ENCODE measurements at regions not wholly inside any gene's neighbourhood (a gene's known extent, or its start where the extent isn't known, plus 50 kb on each side); places are given as distances from the start of the nearest gene placed in this dataset.
"Not testable (repeated sequence)": the region's sequence is repeated elsewhere in the genome, so short reads cannot be mapped to it uniquely, and the experiment has no call there.

DNA sequence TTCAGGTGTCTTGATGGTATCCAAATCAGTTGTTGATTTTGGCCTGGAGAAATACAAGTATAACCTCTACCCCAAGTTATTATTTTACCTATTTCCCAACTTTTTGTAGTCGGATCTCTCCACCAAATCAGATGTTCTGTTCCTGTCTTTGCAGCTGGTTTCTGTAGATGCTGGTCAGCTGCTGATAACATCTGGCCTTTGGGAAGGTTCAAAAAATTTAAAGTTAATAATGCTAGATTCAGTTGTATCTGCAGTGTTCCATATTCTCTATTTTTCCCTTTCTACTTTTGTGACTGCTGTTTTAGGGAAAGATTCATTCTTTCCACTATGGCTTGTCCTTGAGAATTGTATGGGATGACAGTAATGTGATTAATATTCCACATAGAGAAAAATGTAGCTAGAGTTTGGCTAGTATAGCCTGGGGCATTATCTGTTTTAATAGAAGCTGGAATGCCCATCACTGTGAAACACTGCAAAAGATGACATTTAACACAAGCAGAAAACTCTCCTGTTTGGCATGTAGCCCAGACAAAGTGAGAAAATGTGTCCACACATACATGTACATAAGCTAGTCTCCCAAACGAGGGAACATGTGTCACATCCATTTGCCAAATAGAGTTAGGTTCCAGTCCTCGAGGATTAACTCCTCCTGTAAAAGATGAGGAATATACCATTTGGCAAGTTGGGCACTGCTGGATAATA, 99.2 kb downstream of the ZNF100 start:
- H3K4me3 ChIP-seq; H3K27ac ChIP-seq; DNase-seq (ENCODE audit: low spot score): not testable (repeated sequence)

DNA sequence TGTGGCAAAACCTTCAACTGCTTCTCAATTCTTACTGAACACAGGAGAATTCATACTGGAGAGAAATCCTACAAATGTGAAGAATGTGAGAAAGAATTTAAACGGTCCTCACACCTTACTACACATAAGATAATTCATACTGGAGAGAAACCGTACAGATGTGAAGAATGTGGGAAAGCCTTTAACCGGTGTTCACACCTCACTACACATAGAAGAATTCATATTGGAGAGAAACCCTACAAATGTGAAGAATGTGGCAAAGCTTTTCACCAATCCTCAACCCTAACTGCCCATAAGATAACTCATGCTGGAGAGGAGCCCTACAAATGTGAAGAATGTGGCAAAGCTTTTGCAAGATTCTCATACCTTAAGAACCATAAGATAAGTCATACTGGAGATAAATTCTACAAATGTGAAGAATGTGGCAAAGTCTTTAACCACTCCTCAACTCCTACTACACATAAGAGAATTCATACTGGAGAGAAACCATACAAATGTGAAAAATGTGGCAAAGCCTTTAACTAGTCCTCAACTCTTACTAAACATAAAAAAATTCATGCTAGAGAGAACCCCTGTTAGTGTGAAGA, 111.7 kb downstream of the ZNF100 start:
- no peak overlapping the region for H3K4me3 ChIP-seq
- H3K27ac ChIP-seq: no peak overlapping the region
- no peak for DNase-seq (ENCODE audit: low spot score)
- TF ChIP-seq CTCF (IDR thresholded peaks at IDR 0.05): no peak

GRCh38 chr19:21651478-21651877, 115.9 kb downstream of the ZNF100 start:
- DNase-seq (ENCODE audit: low spot score); H3K27ac ChIP-seq; H3K4me3 ChIP-seq: not testable (repeated sequence)

DNA sequence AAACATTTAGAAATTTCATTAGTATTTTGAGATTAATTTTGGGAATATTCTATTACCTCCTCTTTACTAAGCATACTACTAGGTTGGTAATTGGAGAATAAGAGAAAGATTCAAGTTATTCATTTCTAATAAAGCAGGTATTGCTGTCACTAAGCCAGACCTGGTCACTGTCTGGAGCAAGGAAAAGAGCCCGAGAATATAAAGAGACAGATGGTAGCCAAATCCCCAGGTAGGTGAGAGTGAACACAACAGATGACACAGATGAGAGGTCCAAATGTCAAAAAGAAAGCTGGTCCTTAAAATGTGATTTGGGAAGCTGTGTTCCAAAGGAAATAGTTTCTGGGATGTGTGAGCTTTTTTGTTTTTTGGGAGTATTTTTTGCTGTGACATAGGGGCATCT, 128.6 kb downstream of the ZNF100 start:
- no peak for TF ChIP-seq CTCF (IDR thresholded peaks at IDR 0.05)
- no peak for DNase-seq (ENCODE audit: low spot score)
- Histone ChIP-seq H3K4me3 (no peak overlapping the region), H3K27ac (no peak overlapping the region)

DNA sequence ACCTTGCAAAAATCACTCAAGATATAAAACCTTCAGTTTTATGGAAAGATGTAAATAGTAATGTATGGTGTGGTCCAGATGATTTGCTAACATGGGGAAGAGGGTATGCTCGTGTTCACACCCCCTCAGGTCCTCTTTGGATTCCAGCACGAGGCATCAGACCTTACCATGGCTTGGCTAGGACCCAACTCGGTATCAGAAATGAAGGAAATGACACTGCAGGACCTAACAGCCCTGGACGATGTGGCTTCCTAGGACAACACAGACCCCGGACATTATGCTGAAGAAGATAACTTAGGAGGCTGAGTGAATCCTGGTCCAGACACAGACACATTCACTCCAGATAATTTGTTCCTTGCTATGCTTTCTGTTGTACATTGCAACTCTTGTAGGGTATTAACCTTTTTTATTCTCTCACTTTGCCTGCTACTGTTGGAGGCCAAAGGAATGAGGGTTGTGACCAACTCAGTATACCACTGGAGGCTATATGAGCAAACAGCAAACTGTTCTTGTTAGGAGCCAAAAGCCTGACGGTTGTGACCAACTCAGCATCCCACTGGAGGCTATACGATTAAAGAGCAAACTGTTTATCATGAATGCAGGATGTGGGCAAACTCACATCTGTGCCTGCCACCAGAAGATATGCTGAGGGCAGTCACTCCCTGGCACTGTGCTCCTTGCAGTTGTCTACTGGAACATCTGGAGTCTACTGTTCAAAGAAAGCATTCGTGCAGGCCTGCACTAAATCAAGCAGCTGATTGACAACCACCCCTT, 121.7 kb downstream of the ZNF429 start:
- H3K27ac ChIP-seq: no peak overlapping the region

GRCh38 chr19:21626091-21626490, 120.7 kb downstream of the ZNF429 start:
- no peak for TF ChIP-seq CTCF (IDR thresholded peaks at IDR 0.05)
- H3K4me3 ChIP-seq: no peak overlapping the region
- no peak for DNase-seq (ENCODE audit: low spot score)
- no peak overlapping the region for H3K27ac ChIP-seq

More for the DNA sequence above, 121.7 kb downstream of the ZNF429 start:
- no peak for DNase-seq (ENCODE audit: low spot score)
- TF ChIP-seq CTCF (IDR thresholded peaks at IDR 0.05): no peak
- no peak overlapping the region for H3K4me3 ChIP-seq

GRCh38 chr19:21622920-21623319, 117.5 kb downstream of the ZNF429 start:
- DNase-seq (ENCODE audit: low spot score): no peak
- no peak for TF ChIP-seq CTCF (IDR thresholded peaks at IDR 0.05)
- no peak overlapping the region for H3K27ac ChIP-seq
- H3K4me3 ChIP-seq: no peak overlapping the region

DNA sequence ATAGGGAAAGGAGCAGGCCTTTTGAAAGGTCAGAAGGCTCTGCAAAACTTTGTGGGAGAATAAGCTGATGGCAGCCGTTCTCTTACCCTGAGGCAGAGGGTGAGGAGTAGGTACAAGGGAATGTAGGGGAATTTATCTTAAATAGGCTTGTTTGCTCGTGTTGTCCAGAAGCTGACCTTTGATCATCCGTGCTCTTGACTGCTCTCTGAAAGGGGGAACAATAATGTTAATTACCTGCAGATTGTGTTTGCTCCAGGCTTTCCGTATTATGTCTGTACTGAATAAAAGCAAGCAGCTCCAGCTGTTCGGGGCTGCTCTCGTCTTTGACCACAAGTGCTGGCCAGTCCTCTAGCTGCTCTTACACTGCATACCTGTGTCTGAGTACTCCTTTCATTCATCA, 116.3 kb downstream of the ZNF429 start:
- H3K27ac ChIP-seq: no peak overlapping the region
- no peak for DNase-seq (ENCODE audit: low spot score)
- TF ChIP-seq CTCF (IDR thresholded peaks at IDR 0.05): no peak
- H3K4me3 ChIP-seq: no peak overlapping the region

Data from coronary artery (tissue), 2 donors.